Skin epidermis (tissue), 12 donors: ENCODE measurements at regions not wholly inside any gene's neighbourhood (a gene's known extent, or its start where the extent isn't known, plus 50 kb on each side); places are given as distances from the start of the nearest gene placed in this dataset.
"Not testable (repeated sequence)": the region's sequence is repeated elsewhere in the genome, so short reads cannot be mapped to it uniquely, and the experiment has no call there.

Experiments
- H3K27ac ChIP-seq, 21 experiments: fragments of 200-600 bp; sonication (generic) in 11 of 21; one replicate each; pipeline ENCODE4 v1.5.0; 2020; ENCODE audit warnings: mild to moderate bottlenecking in 3 of 21, inconsistent platforms in 2 of 21, moderate library complexity in 2 of 21
- H3K4me3 ChIP-seq, 7 experiments: fragments of 200-600 bp; sonication (generic) in 2 of 7; one replicate each; pipeline ENCODE4 v1.5.0; 2020; ENCODE audit warnings: inconsistent platforms in 2 of 7, mild to moderate bottlenecking in 2 of 7, moderate library complexity in 1 of 7

DNA sequence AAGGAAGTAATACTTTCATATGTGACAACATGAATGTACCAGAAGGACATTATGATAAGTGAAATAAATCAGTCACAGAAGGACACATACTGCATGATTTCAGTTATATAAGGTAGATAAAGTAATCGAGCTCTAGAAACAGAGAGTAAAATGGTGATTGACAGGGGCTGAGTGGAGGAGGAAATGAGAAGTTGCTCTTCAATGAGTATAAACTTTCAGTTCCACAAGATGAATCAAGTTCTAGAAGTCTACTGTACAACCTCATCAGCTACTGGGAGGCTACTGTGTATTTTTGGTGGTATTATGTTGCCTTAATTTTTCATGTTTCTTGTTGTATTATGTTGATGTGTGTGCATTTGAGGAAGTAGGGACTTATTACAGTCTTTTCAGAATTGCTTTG is 270.9 kb upstream of the GRIA3 start:
- H3K27ac ChIP-seq = no peak overlapping the region
- H3K4me3 ChIP-seq = no peak overlapping the region

DNA sequence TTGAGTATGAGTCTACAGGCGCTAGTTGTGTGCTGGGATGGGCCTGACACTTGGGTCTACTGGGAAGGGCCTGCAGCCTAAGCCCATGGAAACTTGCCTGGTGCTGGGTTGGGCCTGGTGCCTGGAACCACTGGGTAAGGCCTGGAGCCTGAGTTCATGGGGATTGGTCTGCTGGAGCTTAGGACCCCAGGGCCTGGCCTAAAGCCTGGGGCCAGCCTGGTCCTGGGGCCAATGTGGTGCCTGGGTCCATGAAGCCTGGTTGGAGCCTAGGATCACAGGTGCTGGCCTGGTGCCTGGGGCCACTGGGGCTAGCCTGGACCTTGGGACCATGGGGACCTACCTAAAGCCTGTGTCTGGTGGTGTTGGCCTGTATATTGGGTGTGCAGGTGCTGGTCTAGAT is 270.3 kb upstream of the GRIA3 start:
- Histone ChIP-seq H3K4me3 (no peak overlapping the region), H3K27ac (no peak overlapping the region)

GRCh38 chrX:122914256-122914655 is 269.8 kb upstream of the GRIA3 start:
- H3K27ac ChIP-seq = no peak overlapping the region
- H3K4me3 ChIP-seq = no peak overlapping the region

DNA sequence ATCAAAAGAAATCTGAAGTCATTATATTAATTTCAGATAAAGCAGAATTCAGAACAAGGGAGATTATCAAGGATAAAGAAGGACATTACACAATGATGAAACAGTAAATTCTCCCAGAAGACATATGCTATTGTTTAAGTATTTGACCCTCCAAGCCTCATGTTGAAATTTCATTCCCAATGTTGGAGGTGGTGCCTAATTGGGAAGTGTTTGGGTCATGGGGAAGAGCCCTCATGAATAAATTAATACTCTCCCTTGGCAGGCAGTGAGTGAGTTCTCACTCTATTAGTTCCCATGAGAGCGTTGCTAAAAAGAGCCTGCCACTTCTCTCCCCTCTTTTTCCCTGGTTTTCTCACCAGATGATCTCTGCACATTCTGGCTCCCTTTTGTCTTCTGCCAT is 249.9 kb upstream of the GRIA3 start:
- no peak overlapping the region for H3K4me3 ChIP-seq
- H3K27ac ChIP-seq = no peak overlapping the region

GRCh38 chrX:122940199-122940598 is 243.9 kb upstream of the GRIA3 start:
- no peak overlapping the region for H3K27ac ChIP-seq

DNA sequence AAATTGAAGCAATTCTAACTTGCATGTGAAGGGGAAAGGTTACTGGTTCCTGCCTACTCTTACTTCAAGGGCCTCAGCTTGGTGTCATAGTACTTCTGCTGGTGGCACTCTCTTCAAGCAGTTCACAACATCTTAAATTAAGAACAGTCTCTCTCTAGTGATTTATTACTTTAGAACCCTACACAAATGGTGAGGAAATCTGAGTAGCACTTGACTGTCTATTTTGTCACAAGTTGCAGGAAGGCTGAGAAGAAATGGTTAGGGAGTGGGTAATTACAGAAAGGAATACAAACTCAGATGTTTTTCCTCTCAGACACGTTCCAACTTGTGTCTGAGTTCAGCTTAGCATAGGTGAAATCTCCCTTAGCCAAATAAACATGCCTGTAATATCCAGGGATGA is 242.3 kb upstream of the GRIA3 start:
- H3K27ac ChIP-seq = no peak overlapping the region
- H3K4me3 ChIP-seq = no peak overlapping the region

More at GRCh38 chrX:122940199-122940598, 243.9 kb upstream of the GRIA3 start:
- no peak overlapping the region for H3K4me3 ChIP-seq

DNA sequence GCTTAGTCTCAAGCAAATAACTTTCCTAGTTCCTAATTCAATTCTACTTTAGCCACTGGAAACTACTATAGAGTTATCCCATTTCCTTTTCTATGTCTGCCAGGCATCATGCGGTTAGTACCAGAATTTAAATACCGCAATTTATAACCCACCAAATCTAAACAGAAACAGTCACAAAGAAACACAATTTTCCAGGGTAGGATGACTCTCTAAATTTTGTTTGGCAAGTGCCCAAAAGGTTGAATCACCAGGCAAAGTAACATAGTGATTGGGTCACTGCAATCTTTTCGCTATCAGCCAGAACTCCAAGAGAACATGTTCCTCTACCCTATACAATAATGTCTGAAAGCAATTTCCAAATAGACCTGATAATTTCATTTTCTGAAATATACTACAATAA is 240.2 kb upstream of the GRIA3 start:
- Histone ChIP-seq H3K4me3 (no peak overlapping the region), H3K27ac (no peak overlapping the region)

DNA sequence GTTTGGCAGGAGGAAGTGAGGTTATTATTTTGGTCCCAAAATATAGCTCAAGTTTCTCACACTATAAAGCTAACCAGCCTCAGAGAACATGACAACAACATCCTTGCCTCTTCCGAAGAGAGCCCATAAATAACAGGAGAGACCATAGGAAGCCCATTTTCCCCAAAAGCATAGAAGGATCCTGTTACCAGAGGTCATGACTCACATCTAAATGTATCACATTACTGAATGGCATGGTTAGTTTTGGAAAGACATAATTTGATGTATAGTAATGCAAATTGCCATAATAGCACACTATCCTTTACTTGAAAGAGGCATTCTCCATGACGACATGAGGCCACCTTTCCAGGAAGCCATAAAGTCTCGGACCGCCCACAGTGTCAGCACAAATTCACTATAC is 238.8 kb upstream of the GRIA3 start:
- Histone ChIP-seq H3K4me3 (no peak overlapping the region), H3K27ac (no peak overlapping the region)

DNA sequence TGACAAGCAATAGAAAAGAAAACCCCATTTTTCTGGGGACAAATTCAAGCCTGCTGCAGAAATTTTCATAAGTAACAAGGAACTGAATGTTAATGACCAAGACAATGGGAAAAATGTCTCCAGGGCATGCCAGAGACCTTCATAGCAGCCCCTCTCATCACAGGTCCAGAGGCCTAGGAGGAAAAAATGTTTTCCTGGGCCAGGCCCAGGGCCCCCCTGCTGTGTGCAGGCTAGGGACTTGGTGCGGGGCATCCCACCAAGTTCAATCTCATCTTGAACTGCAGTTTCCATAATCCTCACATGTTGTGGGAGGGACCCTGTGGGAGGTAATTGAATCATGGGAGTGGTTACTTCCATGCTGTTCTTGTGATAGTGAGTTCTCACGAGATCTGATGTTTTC is 211.5 kb upstream of the GRIA3 start:
- H3K27ac ChIP-seq = no peak overlapping the region
- no peak overlapping the region for H3K4me3 ChIP-seq

GRCh38 chrX:122982521-122982920 is 201.6 kb upstream of the GRIA3 start:
- Histone ChIP-seq H3K27ac (no peak overlapping the region), H3K4me3 (no peak overlapping the region)

DNA sequence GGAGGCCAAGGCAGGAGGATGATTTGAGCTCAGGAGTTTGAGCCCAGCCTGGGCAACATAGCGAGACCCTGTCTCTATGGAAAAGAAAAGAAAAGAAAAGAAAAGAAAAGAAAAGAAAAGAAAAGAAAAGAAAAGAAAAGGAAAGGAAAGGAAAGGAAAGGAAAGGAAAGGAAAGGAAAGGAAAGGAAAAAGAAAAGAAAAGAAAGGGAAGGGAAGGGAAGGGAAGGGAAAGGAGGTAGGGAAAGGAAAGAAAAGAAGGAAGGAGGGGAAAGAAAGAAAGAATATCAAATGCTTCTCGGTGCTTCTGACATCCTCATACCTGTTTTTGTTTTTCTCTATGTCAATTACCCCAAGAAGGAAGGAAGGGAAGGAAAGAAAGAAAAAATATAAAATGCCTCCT is 181.2 kb upstream of the GRIA3 start:
- not testable (repeated sequence) for H3K4me3 ChIP-seq, H3K27ac ChIP-seq

GRCh38 chrX:123013141-123013540 is 170.9 kb upstream of the GRIA3 start:
- no peak overlapping the region for H3K27ac ChIP-seq
- no peak overlapping the region for H3K4me3 ChIP-seq

DNA sequence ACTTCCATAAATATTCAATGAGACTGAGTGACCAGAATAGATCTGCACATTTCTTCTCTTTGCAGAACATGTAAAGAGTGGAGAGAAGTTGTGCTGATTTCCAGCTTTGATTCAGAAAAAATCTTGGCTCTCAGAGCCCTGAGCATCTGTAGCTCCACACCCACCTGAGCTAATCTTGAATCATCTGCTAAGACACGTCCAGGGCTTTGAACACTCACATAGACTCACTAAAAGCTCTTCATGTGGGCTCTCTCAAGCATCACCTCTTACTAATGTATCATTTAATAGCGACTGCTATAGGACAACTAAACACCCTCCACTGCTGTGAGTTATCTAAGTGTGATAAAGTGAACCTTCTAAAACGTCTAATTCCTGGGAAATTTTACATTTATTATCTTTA is 147.7 kb upstream of the GRIA3 start:
- Histone ChIP-seq H3K27ac (no peak overlapping the region), H3K4me3 (no peak overlapping the region)

- Histone ChIP-seq H3K27ac (no peak overlapping the region), H3K4me3 (no peak overlapping the region)
These were observed 134.9 kb upstream of the GRIA3 start for GRCh38 chrX:123049071-123049625.

- Histone ChIP-seq H3K4me3 (no peak overlapping the region), H3K27ac (no peak overlapping the region)
These were observed 123.1 kb upstream of the GRIA3 start for GRCh38 chrX:123060986-123061385.

DNA sequence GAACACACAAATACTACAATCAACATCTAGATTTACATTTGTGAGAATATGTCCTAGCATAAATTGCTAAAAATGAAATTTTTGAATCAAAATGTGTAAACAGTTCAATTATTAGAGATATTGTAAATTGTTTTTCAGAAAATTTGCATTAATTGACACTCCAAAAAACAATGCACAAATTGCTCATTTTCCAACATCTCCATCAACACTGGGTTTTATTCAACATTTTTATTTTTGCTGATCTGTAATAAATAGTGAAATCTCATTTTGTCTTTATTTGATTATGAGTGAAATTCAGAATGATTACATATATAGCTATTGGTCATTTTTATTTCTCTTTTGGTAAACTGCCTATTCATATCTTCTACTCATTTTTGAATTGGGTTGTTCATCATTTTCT is 120.0 kb upstream of the GRIA3 start:
- no peak overlapping the region for H3K27ac ChIP-seq
- H3K4me3 ChIP-seq = no peak overlapping the region

- no peak overlapping the region for H3K4me3 ChIP-seq
- H3K27ac ChIP-seq = no peak overlapping the region
These were observed 111.2 kb upstream of the GRIA3 start for GRCh38 chrX:123072686-123073385.

- Histone ChIP-seq H3K27ac (no peak overlapping the region), H3K4me3 (no peak overlapping the region)
These were observed 108.0 kb upstream of the GRIA3 start for GRCh38 chrX:123075947-123076561.

- no peak overlapping the region for H3K4me3 ChIP-seq
These were observed 106.4 kb upstream of the GRIA3 start for GRCh38 chrX:123077631-123078030.

DNA sequence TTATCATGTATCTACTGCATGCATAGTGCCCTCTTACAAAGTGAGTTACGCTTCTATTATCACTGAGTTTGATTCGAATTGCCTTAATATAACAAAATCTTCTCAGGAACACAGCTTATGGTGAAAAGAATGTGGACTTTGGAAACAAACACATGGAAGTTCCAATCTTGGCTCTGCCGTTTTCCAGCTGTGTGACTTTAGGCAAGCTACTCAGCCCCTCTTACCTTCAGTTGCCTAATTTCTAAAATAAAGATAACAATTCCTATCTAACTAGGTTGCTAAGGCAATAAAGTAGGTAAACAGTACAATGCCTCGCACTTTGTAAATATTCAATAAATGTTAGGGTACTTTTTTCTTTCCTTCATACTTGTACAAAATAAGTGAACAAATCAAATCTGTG is 104.0 kb upstream of the GRIA3 start:
- no peak overlapping the region for H3K4me3 ChIP-seq
- no peak overlapping the region for H3K27ac ChIP-seq

More at GRCh38 chrX:123077631-123078030, 106.4 kb upstream of the GRIA3 start:
- no peak overlapping the region for H3K27ac ChIP-seq

DNA sequence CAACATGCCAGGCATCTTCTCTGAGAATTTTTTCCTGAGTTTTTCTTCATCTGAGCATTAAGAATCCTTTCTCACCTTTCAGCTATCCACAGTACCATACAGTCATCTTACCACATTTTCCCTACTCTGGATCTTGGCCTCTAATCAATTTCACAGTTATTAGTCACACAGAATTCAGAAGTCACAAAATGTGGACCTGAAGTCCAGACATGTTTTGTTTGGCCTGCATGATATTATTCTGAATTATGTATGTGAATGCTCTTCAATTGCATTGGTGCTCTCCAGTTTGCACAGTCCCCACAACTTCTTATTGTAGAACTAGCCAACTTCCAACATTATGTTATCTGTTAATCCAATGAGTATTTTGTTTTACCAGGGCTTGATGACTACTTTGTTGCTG is 102.3 kb upstream of the GRIA3 start:
- H3K27ac ChIP-seq = no peak overlapping the region
- H3K4me3 ChIP-seq = no peak overlapping the region

DNA sequence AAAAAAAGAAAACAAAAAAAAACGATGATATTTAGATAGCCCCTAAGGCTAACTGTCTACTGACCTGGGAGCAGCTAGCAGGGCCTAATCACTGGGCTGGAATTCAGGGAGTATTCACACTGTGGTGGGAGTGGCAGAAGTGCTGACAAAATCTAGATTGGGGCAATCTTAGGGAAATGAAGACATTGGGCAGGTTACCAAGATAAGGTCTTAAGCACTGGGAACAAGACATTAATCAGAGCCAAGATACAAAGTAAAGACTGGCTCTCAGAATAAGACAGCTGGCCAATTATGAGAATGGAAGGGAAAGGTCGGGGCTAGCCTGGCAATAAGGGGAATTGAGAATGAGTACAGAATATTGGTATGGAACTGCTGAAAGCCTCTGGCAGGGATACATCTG is 100.2 kb upstream of the GRIA3 start:
- no peak overlapping the region for H3K27ac ChIP-seq
- no peak overlapping the region for H3K4me3 ChIP-seq
